ENCODE measurements at regions not wholly inside any gene's neighbourhood (a gene's known extent, or its start where the extent isn't known, plus 50 kb on each side); places are given as distances from the start of the nearest gene placed in this dataset.

GRCh38 chr7:130881091-130881798, 147.2 kb upstream of the KLF14 start:
- no peak for TF ChIP-seq CTCF (conservative IDR thresholded peaks at IDR 0.05; ENCODE audit: low read depth, low read length)
- no peak for TF ChIP-seq EZH2 (IDR thresholded peaks at IDR 0.05; ENCODE audit: borderline replicate concordance, low read depth, low read length, poor library complexity, severe bottlenecking)
- Histone ChIP-seq H3K9me3 (ENCODE audit: low read depth, low read length, poor library complexity, severe bottlenecking) (no peaks in the 10 kb centered on the region), H3K27me3 (replicated peaks; ENCODE audit: insufficient read depth, low read depth, low read length, poor library complexity) (no peaks in the 10 kb centered on the region), H3K36me3 (ENCODE audit: insufficient read depth, low read length, poor library complexity, severe bottlenecking) (peaks cover 84% of the 10 kb centered on the region), H3K4me3 (ENCODE audit: low read depth, low read length, poor library complexity, severe bottlenecking) (no peak overlapping the region), H3K27ac (ENCODE audit: low read depth, low read length, poor library complexity, severe bottlenecking) (peak overlapping the region; percentile 72), H3K4me1 (ENCODE audit: insufficient read depth, low read length, poor library complexity, severe bottlenecking) (peaks cover 97% of the 10 kb centered on the region)
- DNase-seq (ENCODE audit: low spot score), result peak; percentile 62
- intact Hi-C loops (cut with micrococcal nuclease; ENCODE audit: unreplicated experiment), result no loop called here
- BruUV-seq (replicated peaks), result no TSS peak
- POLR2A ChIA-PET (ENCODE audit: low non-redundant PET), result interaction anchor here (0.7 kb wide), 1 partner anchor 74 kb away, joined by 3 read pairs; no protein-coding TSS in a partner anchor
- CTCF ChIA-PET, result no interaction called here

DNA sequence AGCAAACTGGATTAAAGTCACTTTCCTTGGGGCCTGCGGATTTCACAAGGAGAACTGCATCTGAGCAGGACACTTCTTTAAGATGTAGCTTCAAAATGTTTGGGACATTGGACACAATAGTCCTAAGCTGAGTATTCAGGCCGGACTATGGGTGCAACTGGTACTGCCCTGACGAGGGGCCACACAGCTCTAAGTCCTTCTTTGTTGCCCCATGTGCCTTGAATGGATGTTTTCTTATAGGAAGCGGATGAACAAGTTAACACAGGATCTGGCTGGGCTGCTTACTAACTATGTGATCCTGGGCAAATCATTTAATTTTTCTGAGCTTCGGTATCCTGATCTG, 147.8 kb upstream of the KLF14 start:
- intact Hi-C loops (cut with micrococcal nuclease; ENCODE audit: unreplicated experiment), result no loop called here
- H3K36me3 ChIP-seq (ENCODE audit: insufficient read depth, low read length, poor library complexity, severe bottlenecking), result peaks cover 84% of the 10 kb centered on the region
- H3K4me1 ChIP-seq (ENCODE audit: insufficient read depth, low read length, poor library complexity, severe bottlenecking), result peaks cover 97% of the 10 kb centered on the region
- H3K27ac ChIP-seq (ENCODE audit: low read depth, low read length, poor library complexity, severe bottlenecking), result peak overlapping the region; percentile 72
- CTCF ChIA-PET, result no interaction called here
- H3K9me3 ChIP-seq (ENCODE audit: low read depth, low read length, poor library complexity, severe bottlenecking), result no peaks in the 10 kb centered on the region
- TF ChIP-seq CTCF (conservative IDR thresholded peaks at IDR 0.05; ENCODE audit: low read depth, low read length) (no peak), EZH2 (IDR thresholded peaks at IDR 0.05; ENCODE audit: borderline replicate concordance, low read depth, low read length, poor library complexity, severe bottlenecking) (no peak)
- H3K27me3 ChIP-seq (replicated peaks; ENCODE audit: insufficient read depth, low read depth, low read length, poor library complexity), result no peaks in the 10 kb centered on the region
- no TSS peak for BruUV-seq (replicated peaks)
- DNase-seq (ENCODE audit: low spot score), result no peak
- POLR2A ChIA-PET (ENCODE audit: low non-redundant PET), result interaction anchor here (0.5 to 0.7 kb wide), 2 partner anchors 74 to 479 kb away, joined by 3 read pairs; no protein-coding TSS in a partner anchor
- H3K4me3 ChIP-seq (ENCODE audit: low read depth, low read length, poor library complexity, severe bottlenecking), result no peak overlapping the region

GRCh38 chr7:130882396-130882795, 148.4 kb upstream of the KLF14 start:
- CTCF ChIA-PET, result no interaction called here
- Histone ChIP-seq H3K27ac (ENCODE audit: low read depth, low read length, poor library complexity, severe bottlenecking) (peak overlapping the region; percentile 72), H3K36me3 (ENCODE audit: insufficient read depth, low read length, poor library complexity, severe bottlenecking) (peaks cover 78% of the 10 kb centered on the region), H3K9me3 (ENCODE audit: low read depth, low read length, poor library complexity, severe bottlenecking) (no peaks in the 10 kb centered on the region), H3K27me3 (replicated peaks; ENCODE audit: insufficient read depth, low read depth, low read length, poor library complexity) (no peaks in the 10 kb centered on the region), H3K4me3 (ENCODE audit: low read depth, low read length, poor library complexity, severe bottlenecking) (no peak overlapping the region), H3K4me1 (ENCODE audit: insufficient read depth, low read length, poor library complexity, severe bottlenecking) (peaks cover 97% of the 10 kb centered on the region)
- no TSS peak for BruUV-seq (replicated peaks)
- intact Hi-C loops (cut with micrococcal nuclease; ENCODE audit: unreplicated experiment), result no loop called here
- no peak for DNase-seq (ENCODE audit: low spot score)
- no peak for TF ChIP-seq EZH2 (IDR thresholded peaks at IDR 0.05; ENCODE audit: borderline replicate concordance, low read depth, low read length, poor library complexity, severe bottlenecking)
- TF ChIP-seq CTCF (conservative IDR thresholded peaks at IDR 0.05; ENCODE audit: low read depth, low read length), result no peak
- POLR2A ChIA-PET (ENCODE audit: low non-redundant PET), result no interaction called here

Measured in A673 (cell line).